ENCODE measurements at regions not wholly inside any gene's neighbourhood (a gene's known extent, or its start where the extent isn't known, plus 50 kb on each side); places are given as distances from the start of the nearest gene placed in this dataset.

DNA sequence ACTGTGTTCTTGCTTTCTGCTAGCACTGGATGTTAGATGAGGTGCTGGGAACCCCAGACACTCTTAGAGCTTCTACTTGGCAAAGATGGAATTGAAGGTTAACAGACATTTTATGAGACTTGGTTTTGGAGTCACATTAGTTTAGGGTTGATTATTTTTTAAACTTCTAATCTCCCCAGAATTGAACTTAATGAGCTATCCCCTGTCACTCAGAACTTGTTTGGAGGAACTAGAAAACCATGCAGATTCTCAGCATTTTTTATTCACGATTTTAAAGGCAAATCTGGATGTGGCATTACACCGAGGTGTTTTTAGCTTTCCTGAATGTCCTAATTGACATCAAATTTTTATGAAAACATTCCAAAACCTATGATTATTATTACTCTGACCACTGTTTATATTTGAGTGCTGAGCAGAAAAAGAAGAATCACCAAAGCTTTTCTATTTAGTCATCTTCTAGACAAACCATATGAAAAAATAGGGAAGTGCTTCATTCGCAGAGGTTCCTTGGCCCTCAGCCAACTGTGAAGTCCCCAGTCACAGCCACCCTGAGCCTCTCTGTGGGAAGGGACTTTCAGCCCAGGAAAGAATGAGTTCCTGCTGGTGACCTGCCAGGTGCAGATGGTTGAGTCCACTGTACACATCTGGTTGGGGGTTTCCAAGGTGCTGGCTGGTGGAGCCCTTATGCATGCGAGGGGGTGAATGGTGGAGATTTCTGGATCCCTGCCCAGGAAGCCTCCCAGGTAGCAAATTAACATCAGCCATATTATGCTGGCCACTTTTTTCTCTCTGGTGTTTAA lies 196.0 kb upstream of the TOPAZ1 start (continued):
- no peak for TF ChIP-seq E2F4 (IDR thresholded peaks at IDR 0.05; ENCODE audit: low read depth, low read length)
- TF ChIP-seq, protein P1, sequence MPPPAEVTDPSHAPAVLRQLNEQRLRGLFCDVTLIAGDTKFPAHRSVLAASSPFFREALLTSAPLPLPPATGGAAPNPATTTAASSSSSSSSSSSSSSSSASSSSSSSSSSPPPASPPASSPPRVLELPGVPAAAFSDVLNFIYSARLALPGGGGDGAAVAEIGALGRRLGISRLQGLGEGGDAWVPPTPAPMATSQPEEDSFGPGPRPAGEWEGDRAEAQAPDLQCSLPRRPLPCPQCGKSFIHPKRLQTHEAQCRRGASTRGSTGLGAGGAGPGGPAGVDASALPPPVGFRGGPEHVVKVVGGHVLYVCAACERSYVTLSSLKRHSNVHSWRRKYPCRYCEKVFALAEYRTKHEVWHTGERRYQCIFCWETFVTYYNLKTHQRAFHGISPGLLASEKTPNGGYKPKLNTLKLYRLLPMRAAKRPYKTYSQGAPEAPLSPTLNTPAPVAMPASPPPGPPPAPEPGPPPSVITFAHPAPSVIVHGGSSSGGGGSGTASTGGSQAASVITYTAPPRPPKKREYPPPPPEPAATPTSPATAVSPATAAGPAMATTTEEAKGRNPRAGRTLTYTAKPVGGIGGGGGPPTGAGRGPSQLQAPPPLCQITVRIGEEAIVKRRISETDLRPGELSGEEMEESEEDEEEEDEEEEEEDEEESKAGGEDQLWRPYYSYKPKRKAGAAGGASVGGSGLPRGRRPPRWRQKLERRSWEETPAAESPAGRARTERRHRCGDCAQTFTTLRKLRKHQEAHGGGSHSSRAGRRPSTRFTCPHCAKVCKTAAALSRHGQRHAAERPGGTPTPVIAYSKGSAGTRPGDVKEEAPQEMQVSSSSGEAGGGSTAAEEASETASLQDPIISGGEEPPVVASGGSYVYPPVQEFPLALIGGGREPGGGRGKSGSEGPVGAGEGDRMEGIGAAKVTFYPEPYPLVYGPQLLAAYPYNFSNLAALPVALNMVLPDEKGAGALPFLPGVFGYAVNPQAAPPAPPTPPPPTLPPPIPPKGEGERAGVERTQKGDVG (CRISPR knock-in tag; IDR thresholded peaks at IDR 0.05), result no peak
- TF ChIP-seq RB1 (IDR thresholded peaks at IDR 0.05; ENCODE audit: borderline replicate concordance), result no peak
- peak; percentile 80; the same call in 1 of the 2 replicates for TF ChIP-seq CBX5 (IDR thresholded peaks at IDR 0.05; ENCODE audit: low read depth)
- TF ChIP-seq RELA (IDR thresholded peaks at IDR 0.05; ENCODE audit: borderline replicate concordance, partially characterized antibody), result peak; percentile 99
- peak; percentile 38; the same call in 1 of the 2 replicates for TF ChIP-seq GABPA (IDR thresholded peaks at IDR 0.05; ENCODE audit: low read depth)
- peak; percentile 74 for TF ChIP-seq NR2F1 (conservative IDR thresholded peaks at IDR 0.05)
- TF ChIP-seq BACH1 (IDR thresholded peaks at IDR 0.05; ENCODE audit: borderline replicate concordance), result peak; percentile 86; the same call in 1 of the 2 replicates
- TF ChIP-seq BHLHE40 (IDR thresholded peaks at IDR 0.05; ENCODE audit: borderline replicate concordance in 1 of 2, low read depth in 2 of 2, low read length in 1 of 2), result peak; percentile 85 to 86
- 0 out of 2 replicates have a peak, but pooled peaks have one; percentile 51 for TF ChIP-seq TAF1 (IDR thresholded peaks at IDR 0.05; ENCODE audit: borderline replicate concordance, low read depth, low read length)
- TF ChIP-seq SP1 (IDR thresholded peaks at IDR 0.05; ENCODE audit: low read depth, low read length), result peak; percentile 56
- peak; percentile 89; the same call in 1 of the 2 replicates for TF ChIP-seq GATAD2B (conservative IDR thresholded peaks at IDR 0.05; ENCODE audit: low read depth)
- TF ChIP-seq E4F1 (IDR thresholded peaks at IDR 0.05; ENCODE audit: borderline replicate concordance, partially characterized antibody), result peak; percentile 18
- TF ChIP-seq SIN3A (IDR thresholded peaks at IDR 0.05; ENCODE audit: low read depth, low read length), result no peak
- TF ChIP-seq SPI1 (IDR thresholded peaks at IDR 0.05; ENCODE audit: borderline replicate concordance, insufficient read depth, low read depth, low read length), result peak; percentile 100
- TF ChIP-seq, protein P2, sequence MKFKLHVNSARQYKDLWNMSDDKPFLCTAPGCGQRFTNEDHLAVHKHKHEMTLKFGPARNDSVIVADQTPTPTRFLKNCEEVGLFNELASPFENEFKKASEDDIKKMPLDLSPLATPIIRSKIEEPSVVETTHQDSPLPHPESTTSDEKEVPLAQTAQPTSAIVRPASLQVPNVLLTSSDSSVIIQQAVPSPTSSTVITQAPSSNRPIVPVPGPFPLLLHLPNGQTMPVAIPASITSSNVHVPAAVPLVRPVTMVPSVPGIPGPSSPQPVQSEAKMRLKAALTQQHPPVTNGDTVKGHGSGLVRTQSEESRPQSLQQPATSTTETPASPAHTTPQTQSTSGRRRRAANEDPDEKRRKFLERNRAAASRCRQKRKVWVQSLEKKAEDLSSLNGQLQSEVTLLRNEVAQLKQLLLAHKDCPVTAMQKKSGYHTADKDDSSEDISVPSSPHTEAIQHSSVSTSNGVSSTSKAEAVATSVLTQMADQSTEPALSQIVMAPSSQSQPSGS (IDR thresholded peaks at IDR 0.05; ENCODE audit: low read length), result peak; percentile 94
- peak; percentile 94 for TF ChIP-seq RUNX3 (IDR thresholded peaks at IDR 0.05; ENCODE audit: low read length)
- TF ChIP-seq SMAD5 (IDR thresholded peaks at IDR 0.05; ENCODE audit: low read depth), result no peak
- 0 out of 2 replicates have a peak, but pooled peaks have one; percentile 26 for TF ChIP-seq NFYB (IDR thresholded peaks at IDR 0.05; ENCODE audit: insufficient read depth, low read depth, low read length)
- TF ChIP-seq FOXK2 (IDR thresholded peaks at IDR 0.05), result no peak; the same call in 1 of the 2 replicates
- no peak for TF ChIP-seq RBBP5 (conservative IDR thresholded peaks at IDR 0.05)
- TF ChIP-seq RAD51 (IDR thresholded peaks at IDR 0.05), result no peak; the same call in 1 of the 2 replicates
